ENCODE measurements at regions not wholly inside any gene's neighbourhood (a gene's known extent, or its start where the extent isn't known, plus 50 kb on each side); places are given as distances from the start of the nearest gene placed in this dataset.

DNA sequence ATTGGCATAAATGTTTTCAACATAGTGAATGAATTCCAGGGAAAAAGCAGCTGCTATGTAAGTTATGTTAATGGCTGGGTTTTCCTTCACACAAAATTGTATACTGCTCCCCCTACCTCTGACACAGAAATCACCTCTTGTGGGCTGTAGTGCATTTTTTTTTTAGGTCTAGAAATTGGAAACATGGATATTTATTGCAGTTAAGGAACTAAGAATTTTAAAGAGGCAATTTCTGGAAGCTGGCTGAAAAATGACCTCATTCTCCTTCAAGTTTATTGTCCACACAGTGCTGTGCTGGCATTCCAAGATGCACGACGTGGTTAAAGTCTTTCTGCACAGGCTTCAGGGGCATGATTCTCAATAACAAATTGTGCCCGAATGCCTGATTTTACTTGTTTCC, 1424.2 kb downstream of the MRPL39 start:
- TF ChIP-seq CTCF (IDR thresholded peaks at IDR 0.05; ENCODE audit: borderline replicate concordance), result no peak
- H3K4me1 ChIP-seq, result no peaks in the 10 kb centered on the region
- no peak for DNase-seq
- H3K9me3 ChIP-seq (replicated peaks), result peaks cover 49% of the 10 kb centered on the region
- H3K27me3 ChIP-seq (ENCODE audit: low read depth), result no peaks in the 10 kb centered on the region
- H3K4me3 ChIP-seq, result no peak overlapping the region
- no peaks in the 10 kb centered on the region for H3K36me3 ChIP-seq
- intact Hi-C loops (cut with micrococcal nuclease), result no loop called here
- no peak overlapping the region for H3K27ac ChIP-seq (replicated peaks)

- Histone ChIP-seq H3K36me3 (no peaks in the 10 kb centered on the region), H3K4me1 (no peaks in the 10 kb centered on the region), H3K27ac (replicated peaks) (no peak overlapping the region), H3K4me3 (no peak overlapping the region), H3K9me3 (replicated peaks) (peaks cover 56% of the 10 kb centered on the region), H3K27me3 (ENCODE audit: low read depth) (no peaks in the 10 kb centered on the region)
- intact Hi-C loops (cut with micrococcal nuclease), result no loop called here
- DNase-seq, result no peak
- TF ChIP-seq CTCF (IDR thresholded peaks at IDR 0.05; ENCODE audit: borderline replicate concordance), result no peak
Observed at GRCh38 chr21:24179110-24179509, 1428.2 kb downstream of the MRPL39 start.

DNA sequence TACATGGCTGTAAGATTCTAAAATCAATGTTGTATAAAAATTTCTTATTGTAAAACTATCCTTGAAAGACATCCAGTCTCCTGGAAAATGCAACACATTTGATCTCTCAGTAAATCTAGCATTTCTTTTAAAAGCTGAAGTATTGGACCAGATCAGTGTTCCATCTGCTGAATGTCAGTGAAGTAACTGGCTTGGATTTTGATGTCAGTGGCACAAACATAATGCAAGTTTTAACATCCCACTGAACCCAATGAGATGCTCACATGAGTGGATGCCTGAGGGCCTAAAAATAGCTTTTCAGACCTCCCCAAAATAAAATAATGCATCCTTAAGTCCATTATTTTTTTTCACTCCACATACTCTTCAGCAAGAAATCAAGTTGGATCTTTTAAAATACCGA, 1432.2 kb downstream of the MRPL39 start:
- no peak overlapping the region for H3K27ac ChIP-seq (replicated peaks)
- H3K27me3 ChIP-seq (ENCODE audit: low read depth), result no peaks in the 10 kb centered on the region
- H3K36me3 ChIP-seq, result no peaks in the 10 kb centered on the region
- intact Hi-C loops (cut with micrococcal nuclease), result no loop called here
- TF ChIP-seq CTCF (IDR thresholded peaks at IDR 0.05; ENCODE audit: borderline replicate concordance), result no peak
- DNase-seq, result no peak
- no peak overlapping the region for H3K4me3 ChIP-seq
- no peaks in the 10 kb centered on the region for H3K4me1 ChIP-seq
- peaks cover 47% of the 10 kb centered on the region for H3K9me3 ChIP-seq (replicated peaks)

GRCh38 chr21:24171736-24172135, 1435.5 kb downstream of the MRPL39 start:
- TF ChIP-seq CTCF (IDR thresholded peaks at IDR 0.05; ENCODE audit: borderline replicate concordance), result no peak
- Histone ChIP-seq H3K27me3 (ENCODE audit: low read depth) (no peaks in the 10 kb centered on the region), H3K9me3 (replicated peaks) (peaks cover 25% of the 10 kb centered on the region), H3K4me1 (no peaks in the 10 kb centered on the region), H3K36me3 (no peaks in the 10 kb centered on the region), H3K27ac (replicated peaks) (no peak overlapping the region), H3K4me3 (no peak overlapping the region)
- DNase-seq, result no peak
- intact Hi-C loops (cut with micrococcal nuclease), result no loop called here

- TF ChIP-seq CTCF (IDR thresholded peaks at IDR 0.05; ENCODE audit: borderline replicate concordance), result no peak
Observed at GRCh38 chr21:24163539-24163938, 1443.7 kb downstream of the MRPL39 start.

DNA sequence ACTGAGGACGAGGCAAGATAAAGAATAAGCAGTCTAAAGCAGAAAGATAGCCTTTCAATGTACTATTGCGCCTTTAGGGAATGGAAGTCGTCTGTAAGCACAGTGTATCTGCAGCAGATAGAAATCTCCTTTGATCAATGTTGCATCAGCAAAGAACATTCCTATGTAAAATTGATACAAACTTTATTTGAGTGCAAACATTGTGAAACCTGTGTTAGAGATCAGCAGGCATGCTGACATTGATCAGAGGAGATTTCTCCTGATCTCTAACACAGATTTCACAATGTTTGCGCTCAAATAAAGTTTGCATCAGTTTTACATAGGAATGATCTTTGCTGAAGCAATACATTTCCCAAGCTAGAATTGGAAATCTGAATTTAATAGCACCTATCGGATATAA, 1446.8 kb downstream of the MRPL39 start:
- TF ChIP-seq CTCF (IDR thresholded peaks at IDR 0.05; ENCODE audit: borderline replicate concordance), result no peak
- Histone ChIP-seq H3K27ac (replicated peaks) (no peak overlapping the region), H3K9me3 (replicated peaks) (no peaks in the 10 kb centered on the region), H3K36me3 (no peaks in the 10 kb centered on the region), H3K4me1 (no peaks in the 10 kb centered on the region), H3K4me3 (no peak overlapping the region), H3K27me3 (ENCODE audit: low read depth) (no peaks in the 10 kb centered on the region)
- DNase-seq, result no peak
- intact Hi-C loops (cut with micrococcal nuclease), result no loop called here

More at GRCh38 chr21:24163539-24163938, 1443.7 kb downstream of the MRPL39 start:
- intact Hi-C loops (cut with micrococcal nuclease), result no loop called here
- H3K27ac ChIP-seq (replicated peaks), result no peak overlapping the region
- peaks cover 14% of the 10 kb centered on the region for H3K9me3 ChIP-seq (replicated peaks)
- no peak for DNase-seq
- H3K36me3 ChIP-seq, result no peaks in the 10 kb centered on the region
- H3K27me3 ChIP-seq (ENCODE audit: low read depth), result no peaks in the 10 kb centered on the region
- H3K4me1 ChIP-seq, result no peaks in the 10 kb centered on the region
- H3K4me3 ChIP-seq, result no peak overlapping the region

Data from left ventricle myocardium inferior (tissue), 1 donor.